GM12878 (cell line): ENCODE measurements at regions not wholly inside any gene's neighbourhood (a gene's known extent, or its start where the extent isn't known, plus 50 kb on each side); places are given as distances from the start of the nearest gene placed in this dataset.

Source experiments
- BMI1 ChIP-seq: fragments of 450-650 bp; IDR thresholded peaks from 2 replicates; pipeline ENCODE4 v1.6.1; 2016; ENCODE audit warnings: mild to moderate bottlenecking, moderate library complexity, borderline replicate concordance
- CTCF ChIP-seq, 3 experiments: IDR thresholded peaks in 2 of 3; conservative IDR thresholded peaks in 1 of 3; 2 replicates each; pipeline ENCODE4 v1.5.1; 2011; ENCODE audit warnings: low read depth in 3 of 3, low read length in 3 of 3, mild to moderate bottlenecking in 3 of 3, control low read depth in 2 of 3, moderate library complexity in 2 of 3, inconsistent platforms in 1 of 3, mixed read lengths in 1 of 3; ENCODE audit not compliant: control insufficient read depth in 2 of 3, insufficient read depth in 1 of 3; ENCODE audit errors: extremely low read depth in 1 of 3
- E2F4 ChIP-seq: IDR thresholded peaks from 2 replicates; pipeline ENCODE4 v1.6.1; 2012; ENCODE audit warnings: low read depth, low read length, improper control_type of control experiment
- EP300 ChIP-seq, 2 experiments: fragments of 150-350 bp in 1 of 2; IDR thresholded peaks; 2 replicates each; pipeline ENCODE4 v1.6.1; 2011 to 2012; ENCODE audit warnings: low read depth in 2 of 2, low read length in 2 of 2, borderline replicate concordance in 1 of 2, improper control_type of control experiment in 1 of 2, inconsistent platforms in 1 of 2; ENCODE audit not compliant: control insufficient read depth in 1 of 2
- JUND ChIP-seq: IDR thresholded peaks from 2 replicates; pipeline ENCODE4 v1.6.1; 2012; ENCODE audit warnings: low read depth, mild to moderate bottlenecking, low read length, improper control_type of control experiment, moderate library complexity
- KDM1A ChIP-seq: fragments of 200-600 bp; sonication (generic); IDR thresholded peaks from 2 replicates; pipeline ENCODE4 v1.6.1; 2016; ENCODE audit warnings: borderline replicate concordance
- MXI1 ChIP-seq: fragments of 150-350 bp; IDR thresholded peaks from 2 replicates; pipeline ENCODE4 v1.6.1; 2011; ENCODE audit warnings: low read depth, mild to moderate bottlenecking, inconsistent platforms, low read length, improper control_type of control experiment
- NR2C2 ChIP-seq: IDR thresholded peaks from 2 replicates; pipeline ENCODE4 v1.6.1; 2011; ENCODE audit warnings: borderline replicate concordance, low read depth; ENCODE audit not compliant: control insufficient read depth, insufficient read length
- POU2F2 ChIP-seq: IDR thresholded peaks from 3 replicates; pipeline ENCODE4 v1.6.1; 2011; ENCODE audit warnings: low read depth, mild to moderate bottlenecking, low read length, borderline replicate concordance
- SMC3 ChIP-seq: IDR thresholded peaks from 2 replicates; pipeline ENCODE4 v1.6.1; 2011; ENCODE audit warnings: low read length, improper control_type of control experiment, borderline replicate concordance
- TCF12 ChIP-seq: IDR thresholded peaks from 2 replicates; pipeline ENCODE4 v1.6.1; 2011; ENCODE audit warnings: low read depth, mild to moderate bottlenecking, low read length

- no peak for TF ChIP-seq CTCF (IDR thresholded peaks at IDR 0.05 in 2 of 3, conservative IDR thresholded peaks at IDR 0.05 in 1 of 3; ENCODE audit: control insufficient read depth in 2 of 3, extremely low read depth in 1 of 3, insufficient read depth in 1 of 3, low read depth in 3 of 3, low read length in 3 of 3)
- TF ChIP-seq JUND, result no peak
- no peak for TF ChIP-seq EP300 (IDR thresholded peaks at IDR 0.05; ENCODE audit: borderline replicate concordance in 1 of 2, control insufficient read depth in 1 of 2, low read depth in 2 of 2, low read length in 2 of 2)
- no peak for TF ChIP-seq NR2C2
- no peak for TF ChIP-seq SMC3
- TF ChIP-seq E2F4, result no peak
- no peak for TF ChIP-seq MXI1
- no peak for TF ChIP-seq POU2F2
- TF ChIP-seq BMI1, result no peak
- no peak for TF ChIP-seq KDM1A
- TF ChIP-seq TCF12, result no peak
These were observed 128.8 kb downstream of the RASSF10 start for GRCh38 chr11:13137844-13138301.
